NAMALWA (cell line): ENCODE measurements at regions not wholly inside any gene's neighbourhood (a gene's known extent, or its start where the extent isn't known, plus 50 kb on each side); places are given as distances from the start of the nearest gene placed in this dataset.
"Not testable (repeated sequence)": the region's sequence is repeated elsewhere in the genome, so short reads cannot be mapped to it uniquely, and the experiment has no call there.

Experiments
- DNase-seq: peaks from one replicate; pipeline ENCODE4 v3.0.0-alpha.2; 2015; ENCODE audit warnings: low spot score

GRCh38 chr6:163764565-163764964 lies 350.0 kb downstream of the QKI start:
- no peak for DNase-seq

- DNase-seq: no peak
Measured at GRCh38 chr6:163761481-163761880, 347.0 kb downstream of the QKI start.

GRCh38 chr6:163760860-163761259 lies 346.3 kb downstream of the QKI start:
- no peak for DNase-seq

- DNase-seq: no peak
Measured at GRCh38 chr6:163759542-163759941, 345.0 kb downstream of the QKI start.

GRCh38 chr6:163757520-163757919 lies 343.0 kb downstream of the QKI start:
- DNase-seq: no peak

- peak; percentile 95 for DNase-seq
Measured at GRCh38 chr6:163756079-163756478, 341.6 kb downstream of the QKI start.

- DNase-seq: no peak
Measured at GRCh38 chr6:163754866-163755265, 340.3 kb downstream of the QKI start.

- DNase-seq: no peak
Measured at GRCh38 chr6:163753430-163753829, 338.9 kb downstream of the QKI start.

GRCh38 chr6:163752446-163752845 lies 337.9 kb downstream of the QKI start:
- no peak for DNase-seq

GRCh38 chr6:163751032-163751525 lies 336.6 kb downstream of the QKI start:
- DNase-seq: no peak

- no peak for DNase-seq
Measured at GRCh38 chr6:163750431-163751031, 336.0 kb downstream of the QKI start.

GRCh38 chr6:163748886-163749285 lies 334.4 kb downstream of the QKI start:
- DNase-seq: no peak

GRCh38 chr6:163748036-163748435 lies 333.5 kb downstream of the QKI start:
- no peak for DNase-seq

- DNase-seq: not testable (repeated sequence)
Measured at GRCh38 chr6:163747058-163747457, 332.5 kb downstream of the QKI start.

- no peak for DNase-seq
Measured at GRCh38 chr6:163745536-163746400, 331.2 kb downstream of the QKI start.

- no peak for DNase-seq
Measured at GRCh38 chr6:163744256-163744925, 329.9 kb downstream of the QKI start.

GRCh38 chr6:163743796-163744195 lies 329.3 kb downstream of the QKI start:
- DNase-seq: no peak

GRCh38 chr6:163741743-163742363 lies 327.3 kb downstream of the QKI start:
- DNase-seq: no peak

- DNase-seq: no peak
Measured at GRCh38 chr6:163741342-163741741, 326.8 kb downstream of the QKI start.

GRCh38 chr6:163739966-163740365 lies 325.4 kb downstream of the QKI start:
- DNase-seq: no peak

GRCh38 chr6:163739408-163739725 lies 324.8 kb downstream of the QKI start:
- no peak for DNase-seq

GRCh38 chr6:163738725-163739407 lies 324.3 kb downstream of the QKI start:
- no peak for DNase-seq
